G401 (cell line): ENCODE measurements at regions not wholly inside any gene's neighbourhood (a gene's known extent, or its start where the extent isn't known, plus 50 kb on each side); places are given as distances from the start of the nearest gene placed in this dataset.

Experiments
- DNase-seq: peaks from one replicate; pipeline ENCODE4 v3.0.0-alpha.2; 2015; ENCODE audit warnings: low spot score
- in situ Hi-C: cut with HindIII; loops from 2 replicates; pipeline ENCODE4 v1.10.0; 2016; ENCODE audit warnings: low sequenced_read_pairs, mixed read lengths

DNA sequence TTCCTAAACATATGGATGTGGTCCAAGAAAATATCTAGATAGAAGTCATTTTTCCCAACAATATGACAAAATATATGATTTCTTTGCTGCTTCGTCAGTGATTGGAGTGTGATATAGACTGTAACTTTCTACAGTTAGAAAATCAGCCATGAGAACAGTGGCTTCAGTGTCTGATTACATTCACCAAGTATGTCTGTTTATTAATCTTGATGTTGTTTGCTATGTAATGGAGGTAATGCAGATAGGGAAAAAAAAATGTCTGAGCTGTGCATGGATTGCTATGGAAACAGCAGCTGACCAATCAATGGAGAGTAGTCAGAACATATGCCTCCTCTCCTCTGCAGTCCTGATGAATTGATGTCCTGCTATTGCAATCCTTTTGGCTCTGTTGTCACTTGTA lies 72.3 kb upstream of the GAP43 start:
- in situ Hi-C loops, result no loop called here
- DNase-seq, result no peak

DNA sequence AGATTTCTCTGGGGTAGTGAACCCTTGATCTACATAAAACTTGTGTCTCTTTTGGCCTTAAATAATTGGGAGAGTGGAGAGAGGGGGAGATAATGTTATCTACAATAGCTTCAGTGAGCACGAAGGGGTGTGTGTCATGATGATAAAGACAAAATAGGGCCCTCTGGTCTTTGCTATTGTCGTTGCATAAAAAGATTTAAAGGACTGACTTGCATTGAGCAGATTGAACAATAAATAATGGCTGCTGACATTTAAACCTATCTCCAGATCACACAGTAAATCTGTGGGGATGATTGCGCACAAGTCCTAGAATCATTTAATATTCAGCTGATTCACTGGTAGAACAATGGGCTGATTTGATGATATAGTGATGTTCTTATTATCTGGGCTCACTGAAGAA lies 71.3 kb upstream of the GAP43 start:
- in situ Hi-C loops, result no loop called here
- no peak for DNase-seq

DNA sequence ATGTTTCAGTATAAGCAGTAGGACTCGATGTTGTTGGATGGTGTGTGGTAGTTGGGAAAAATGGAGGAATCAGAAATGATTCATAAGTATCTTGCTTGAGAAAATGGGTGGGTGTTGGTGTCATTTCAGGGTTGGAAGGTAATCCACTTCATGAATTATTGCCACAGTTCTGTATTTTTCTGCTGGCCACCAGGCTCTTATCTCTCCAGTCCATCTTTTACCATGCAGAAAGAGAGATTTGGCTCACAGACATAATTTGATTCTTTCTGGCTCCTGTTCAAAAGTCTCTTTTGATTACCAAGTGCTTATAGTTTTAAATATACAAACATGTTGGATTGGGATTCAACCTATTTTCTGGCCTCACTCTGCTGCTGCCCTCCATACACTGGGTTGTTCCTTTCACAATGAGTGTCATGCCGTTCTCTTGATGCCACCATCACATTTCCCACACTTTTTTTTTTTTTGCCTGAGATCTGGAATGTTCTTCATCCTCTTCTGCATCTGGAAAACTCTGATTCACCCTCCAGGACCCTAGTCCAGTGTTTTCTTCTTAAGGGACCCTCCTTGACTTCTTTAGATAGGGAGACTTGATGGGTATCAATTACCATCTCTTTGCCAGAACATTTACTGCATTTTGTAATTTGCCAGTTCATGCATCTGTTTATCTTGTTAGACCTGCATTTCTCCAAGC lies 69.4 kb upstream of the GAP43 start:
- in situ Hi-C loops, result no loop called here
- no peak for DNase-seq

DNA sequence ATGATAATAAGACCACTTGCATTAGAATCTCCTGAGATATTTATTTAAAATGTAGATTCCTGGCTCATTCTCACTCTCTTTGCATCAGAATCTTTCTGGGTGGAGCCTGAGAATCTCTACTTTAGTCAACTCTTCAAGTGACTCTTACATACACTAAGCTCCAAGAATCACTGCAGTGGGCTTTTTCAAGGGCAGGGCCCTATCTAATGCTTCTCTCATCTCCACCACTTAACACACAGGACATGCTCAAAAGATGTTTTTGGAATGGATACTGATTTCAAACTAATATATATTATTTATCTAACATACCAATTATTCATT lies 68.9 kb upstream of the GAP43 start:
- in situ Hi-C loops, result no loop called here
- no peak for DNase-seq

DNA sequence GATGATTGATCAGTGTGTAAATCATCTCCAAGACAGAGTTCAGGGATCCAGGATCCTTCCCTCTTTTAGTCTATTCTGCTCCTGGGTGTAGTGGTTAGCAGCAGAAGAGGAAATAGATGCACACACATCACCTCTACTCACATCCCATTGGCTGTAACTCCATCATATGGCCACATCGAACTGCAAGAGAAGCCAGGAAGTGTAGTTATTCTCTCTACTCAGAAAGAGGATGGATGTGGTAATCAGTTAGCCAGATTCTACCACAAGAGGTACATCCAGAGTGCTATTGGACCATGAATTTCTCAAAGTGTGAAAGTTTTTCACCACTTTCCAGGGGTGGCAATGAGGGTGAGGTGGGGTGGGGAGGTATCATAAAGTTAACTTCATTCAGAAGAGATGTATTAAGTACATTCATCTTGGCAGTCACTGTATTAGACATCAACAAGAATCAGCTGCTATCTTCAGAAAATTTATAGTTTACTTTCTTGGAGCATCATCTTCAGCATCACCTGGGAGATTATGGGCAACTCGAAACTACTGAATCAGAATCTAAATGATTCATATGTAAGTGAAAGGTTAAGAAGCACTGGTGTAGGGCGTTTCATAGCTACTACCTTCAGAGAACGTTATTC lies 60.6 kb upstream of the GAP43 start:
- in situ Hi-C loops, result no loop called here
- DNase-seq, result no peak

DNA sequence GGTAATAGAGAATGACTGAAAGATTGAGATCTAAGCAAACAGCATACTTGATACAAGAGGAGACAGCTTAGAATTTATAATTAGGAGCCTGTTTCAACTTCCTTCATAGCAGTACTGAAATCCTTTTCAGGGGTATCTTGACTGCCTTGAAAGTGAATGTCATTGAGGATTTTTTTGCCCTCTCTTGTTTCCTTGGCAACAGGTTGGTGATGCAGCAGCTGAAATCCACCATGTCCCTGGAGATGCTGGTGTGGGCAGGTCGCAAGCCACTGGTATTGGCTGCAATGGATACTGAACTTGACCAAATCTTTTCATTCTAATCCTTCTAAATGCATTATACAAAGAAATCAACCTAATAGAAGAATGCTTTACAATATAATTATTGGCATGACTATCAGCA lies 59.3 kb upstream of the GAP43 start:
- in situ Hi-C loops, result no loop called here
- DNase-seq, result no peak

DNA sequence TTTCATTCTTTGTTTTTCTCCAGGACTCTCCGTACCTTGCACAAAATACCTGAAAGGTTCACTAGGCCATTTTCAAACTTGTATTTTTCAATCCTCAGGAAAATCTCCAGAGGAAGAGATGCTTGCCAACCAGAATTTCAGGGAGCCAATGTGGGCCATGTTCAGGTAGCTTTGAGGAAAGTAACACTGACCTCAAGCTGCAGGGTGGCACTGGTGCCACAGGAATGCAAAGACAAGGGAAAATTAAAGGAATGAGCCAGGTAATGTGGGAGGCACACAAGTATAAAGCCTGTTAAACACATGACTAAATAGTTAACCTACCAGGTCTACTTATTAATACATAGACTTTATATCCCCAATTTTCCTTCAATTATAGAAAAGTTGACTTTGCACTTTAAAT lies 51.9 kb upstream of the GAP43 start:
- DNase-seq, result peak; percentile 20
- in situ Hi-C loops, result no loop called here
